Posterior vena cava (tissue), 2 donors: ENCODE measurements at regions not wholly inside any gene's neighbourhood (a gene's known extent, or its start where the extent isn't known, plus 50 kb on each side); places are given as distances from the start of the nearest gene placed in this dataset.

Source experiments
- DNase-seq: peaks from one replicate; pipeline ENCODE4 v3.0.0-alpha.2; 2020; ENCODE audit warnings: low spot score
- intact Hi-C, 2 donors: fragments of 100-400 bp; cut with DNase I; formaldehyde crosslinking; loops; one replicate each; pipeline versions ENCODE4 v1.14.1 to v1.14.2; 2022 to 2023
- donor health status: DM: yes; HTN: yes; CAD: no.
- donor health status: DM: yes; HTN: yes; CAD: no.

DNA sequence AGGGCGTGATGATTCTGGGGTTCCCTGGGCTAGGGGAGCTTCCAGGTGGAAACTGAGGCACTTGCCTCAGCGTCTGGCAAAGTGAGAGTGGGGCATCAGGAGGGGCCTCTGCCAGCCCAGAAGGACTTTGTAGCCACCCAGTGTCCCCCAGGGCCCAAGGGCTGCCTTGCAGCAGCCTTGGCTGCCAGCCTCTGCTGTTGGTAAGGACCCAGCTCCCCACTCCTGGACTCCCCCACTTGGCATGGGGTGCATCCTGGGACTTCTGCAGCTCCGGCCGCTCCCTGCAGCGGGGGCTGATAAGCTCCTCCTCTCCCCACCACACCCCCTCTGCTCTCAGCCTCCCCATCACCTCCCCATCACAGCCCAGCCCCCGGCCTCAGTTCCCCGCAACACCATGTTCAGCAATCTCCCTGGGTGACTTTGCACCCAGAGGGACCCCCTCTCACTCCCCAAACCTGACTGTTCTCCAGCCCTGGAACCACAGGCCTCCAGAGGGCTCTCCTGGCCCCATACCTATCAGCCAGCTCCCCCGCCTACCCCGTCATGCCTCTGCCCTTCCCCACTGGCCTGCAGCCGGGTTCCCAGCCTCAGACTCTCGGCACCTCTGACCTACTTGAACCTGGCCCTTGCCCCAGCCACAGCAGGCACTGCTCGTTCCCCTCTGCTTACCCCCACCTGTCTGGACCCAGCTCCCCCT, 113.0 kb downstream of the CRYAA start:
- intact Hi-C loops: no loop called here
- DNase-seq: no peak

DNA sequence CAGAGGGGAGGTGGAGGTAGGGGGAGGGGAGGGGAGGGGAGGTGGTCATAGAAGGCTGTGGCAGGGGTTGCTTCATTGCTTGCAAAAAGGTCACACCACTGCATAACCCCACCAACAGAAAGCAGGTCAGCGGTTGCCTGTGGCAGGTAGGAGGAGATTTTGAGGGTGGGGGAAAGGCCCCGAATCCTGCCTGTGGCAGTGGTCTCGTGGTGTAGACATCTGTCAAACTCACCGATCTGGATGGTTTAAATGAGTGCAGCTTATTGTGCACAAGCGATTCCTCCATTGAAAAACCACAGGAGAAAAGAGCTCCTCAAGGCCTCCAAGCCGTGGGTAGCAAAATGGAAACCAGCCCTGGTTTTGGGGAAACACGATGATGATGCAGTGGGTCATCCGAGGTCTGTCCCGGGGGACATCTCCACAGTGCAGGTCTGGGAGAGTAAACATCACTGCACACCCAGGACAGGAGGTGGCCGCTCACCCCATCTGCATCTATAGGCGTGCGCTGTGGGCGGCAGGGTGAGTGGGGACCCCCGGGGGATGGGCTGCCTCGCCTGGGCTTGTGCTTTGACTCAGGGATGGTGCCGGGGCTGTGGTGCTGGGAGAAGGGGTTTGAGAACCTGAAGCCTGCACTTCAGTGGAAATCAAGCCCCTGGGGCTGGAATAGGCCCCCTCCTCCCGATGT, 112.3 kb downstream of the CRYAA start:
- no peak for DNase-seq
- intact Hi-C loops: no loop called here

DNA sequence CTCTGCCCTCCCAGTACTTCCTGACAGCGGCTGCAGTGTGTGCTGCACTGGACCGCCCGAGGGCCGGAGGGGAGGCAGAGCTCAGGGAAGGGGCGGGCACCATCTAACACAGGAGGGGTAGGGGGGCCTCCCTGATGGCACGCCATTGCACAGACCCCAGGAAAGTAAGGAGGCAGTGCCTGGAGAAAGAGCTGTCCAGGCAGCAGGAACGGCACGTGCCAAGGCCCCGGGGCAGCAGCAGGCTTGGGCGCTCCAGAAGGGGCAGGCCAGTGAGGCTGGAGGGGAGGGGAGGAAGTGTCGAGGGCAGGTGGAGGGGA, 110.7 kb downstream of the CRYAA start:
- DNase-seq: no peak

DNA sequence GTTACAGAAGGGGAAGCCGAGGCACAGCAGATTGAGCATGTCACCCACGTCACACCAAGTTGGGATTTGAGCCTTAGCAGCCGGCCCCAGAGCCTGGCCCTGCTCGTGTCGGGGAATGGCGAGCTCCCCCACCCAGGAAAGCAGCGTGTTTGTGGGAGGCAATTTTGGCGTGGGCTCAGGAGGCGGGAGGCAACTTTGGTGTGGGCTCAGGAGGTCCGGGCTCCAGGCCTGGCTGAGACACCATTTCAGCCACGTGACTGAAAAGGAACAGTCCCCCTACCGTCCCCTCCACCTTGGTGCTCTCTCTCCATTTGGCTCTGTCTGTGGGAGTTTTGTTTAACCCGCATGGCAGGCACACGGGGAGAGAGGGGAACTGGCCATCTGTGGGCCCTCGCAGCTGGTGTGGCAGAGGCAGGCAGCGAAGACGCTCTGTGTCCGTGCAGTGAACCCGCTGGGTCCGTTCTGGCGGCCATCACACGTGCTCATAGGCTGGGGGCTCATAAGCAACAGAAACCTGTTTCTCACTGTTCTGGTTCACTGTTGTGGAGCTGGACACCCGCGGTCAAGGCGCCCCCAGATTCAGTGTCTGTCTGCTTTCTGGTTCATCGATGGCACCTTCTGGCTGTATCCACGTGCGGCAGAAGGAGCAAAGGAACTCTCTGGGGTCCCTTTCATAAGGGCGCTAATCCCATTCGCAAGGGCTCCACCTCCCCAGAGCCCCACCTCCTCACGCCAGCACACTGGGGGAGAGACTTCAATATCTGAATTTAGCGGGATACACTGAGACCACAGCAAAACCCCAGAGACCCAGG, 110.2 kb downstream of the CRYAA start:
- intact Hi-C loops: no loop called here
- no peak for DNase-seq

More for the DNA sequence above, 110.7 kb downstream of the CRYAA start:
- intact Hi-C loops: no loop called here

DNA sequence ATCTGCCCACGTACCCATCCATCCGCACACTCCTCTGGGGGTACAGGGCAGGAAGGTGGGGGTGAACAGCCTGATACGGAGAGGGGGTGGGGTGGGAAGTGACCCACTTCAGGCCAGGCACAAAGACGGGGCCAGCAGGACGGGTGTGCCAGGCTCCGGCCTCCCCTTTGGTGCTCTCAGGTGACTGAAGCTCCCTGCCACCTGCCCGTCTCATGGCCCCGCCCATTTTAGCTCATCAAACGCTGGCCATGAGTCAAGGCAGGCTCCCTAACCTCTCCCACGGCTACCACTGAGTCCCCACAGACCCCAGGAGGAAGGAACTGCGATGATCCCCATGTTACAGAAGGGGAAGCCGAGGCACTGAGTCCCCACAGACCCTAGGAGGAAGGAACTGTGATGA, 109.6 kb downstream of the CRYAA start:
- DNase-seq: no peak
- intact Hi-C loops: no loop called here

DNA sequence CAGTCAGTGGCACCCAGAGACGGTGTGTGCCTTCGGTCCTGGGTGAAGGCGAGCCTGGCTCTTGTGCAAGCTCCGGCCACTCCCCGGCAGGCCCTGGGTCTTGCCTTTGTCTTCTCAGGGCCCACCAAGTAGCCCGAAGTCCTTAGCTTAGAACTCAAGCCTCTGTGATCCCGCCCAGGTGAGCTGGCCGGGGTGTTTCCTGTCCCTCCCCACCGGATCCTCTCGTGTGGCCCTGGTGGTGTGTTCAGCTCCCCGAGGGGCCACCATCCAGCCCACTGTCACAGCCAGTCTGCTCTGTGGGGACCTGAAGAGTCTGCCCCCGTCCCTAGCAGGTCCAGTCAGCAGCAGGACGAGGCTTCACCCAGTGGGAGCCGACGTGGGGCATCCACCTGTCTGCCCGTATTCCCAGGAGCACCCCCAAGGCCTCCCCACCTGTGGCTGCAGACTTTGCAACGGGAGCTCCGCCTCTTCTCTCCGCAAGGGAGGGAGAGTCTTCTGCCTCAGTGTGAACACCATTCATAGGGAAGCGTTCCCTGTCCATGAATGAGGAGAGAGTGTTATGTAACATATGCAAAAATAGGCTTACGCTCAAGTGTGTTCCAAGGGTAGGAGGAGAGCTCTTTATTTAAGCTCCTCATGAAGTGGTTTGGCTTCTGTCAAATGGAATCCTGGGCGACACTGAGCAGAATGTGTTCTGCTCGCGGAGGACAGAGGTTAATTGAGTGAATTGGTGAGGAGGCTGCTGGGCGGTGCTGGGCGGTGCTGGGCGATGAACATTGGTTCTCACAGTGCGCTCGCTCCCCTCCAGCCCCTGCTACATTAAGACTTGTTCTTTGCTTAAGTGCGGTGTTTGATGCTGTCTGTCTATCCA, 108.9 kb downstream of the CRYAA start:
- DNase-seq: no peak
- intact Hi-C loops: no loop called here

DNA sequence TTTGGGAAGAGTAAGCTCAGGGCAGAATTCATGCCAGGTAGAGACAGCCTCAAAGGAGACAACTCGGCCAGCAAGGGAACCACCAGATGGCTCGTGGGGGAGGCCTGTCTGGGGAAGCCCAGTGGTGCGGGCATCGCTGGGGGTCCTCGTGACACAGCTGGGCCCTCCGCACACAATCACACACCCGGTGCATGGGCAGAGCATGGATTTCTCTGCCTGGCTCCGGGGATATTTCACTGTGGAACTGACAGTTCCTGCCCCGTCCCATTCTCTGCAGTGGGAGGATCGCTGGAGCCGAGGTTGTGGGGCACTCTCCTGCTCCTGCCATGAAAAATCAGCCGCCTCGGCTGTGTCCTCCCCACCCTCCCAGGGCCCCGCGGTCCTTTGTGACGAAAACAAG, 108.0 kb downstream of the CRYAA start:
- DNase-seq: no peak
- intact Hi-C loops: no loop called here

DNA sequence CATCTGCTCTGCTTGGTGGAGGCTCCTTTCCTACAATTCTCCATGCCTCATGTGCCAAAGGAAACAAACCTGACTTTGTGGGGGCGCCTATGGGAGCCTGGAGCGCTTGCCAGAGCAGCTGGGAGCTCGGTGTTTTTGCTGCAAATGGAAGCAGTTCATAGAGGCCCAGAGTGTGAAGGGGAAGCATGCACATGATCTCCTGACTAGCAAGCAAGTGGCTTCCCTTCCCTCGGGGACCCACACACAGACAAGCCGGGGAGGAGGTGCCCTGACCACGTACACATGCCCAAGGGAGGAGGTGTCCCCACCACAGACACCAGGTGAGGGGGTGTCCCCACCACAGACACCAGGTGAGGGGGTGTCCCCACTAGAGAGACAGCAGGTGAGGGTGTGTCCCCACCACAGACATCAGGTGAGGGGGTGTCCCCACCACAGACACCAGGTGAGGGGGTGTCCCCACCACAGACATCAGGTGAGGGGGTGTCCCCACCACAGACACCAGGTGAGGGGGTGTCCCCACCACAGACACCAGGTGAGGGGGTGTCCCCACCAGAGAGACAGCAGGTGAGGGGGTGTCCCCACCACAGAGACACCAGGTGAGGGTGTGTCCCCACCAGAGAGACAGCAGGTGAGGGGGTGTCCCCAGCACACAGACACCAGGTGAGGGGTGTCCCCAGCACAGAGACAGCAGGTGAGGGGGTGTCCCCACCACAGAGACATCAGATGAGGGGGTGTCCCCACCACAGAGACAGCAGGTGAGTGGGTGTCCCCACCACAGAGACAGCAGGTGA, 106.8 kb downstream of the CRYAA start:
- DNase-seq: no peak
- intact Hi-C loops: no loop called here

DNA sequence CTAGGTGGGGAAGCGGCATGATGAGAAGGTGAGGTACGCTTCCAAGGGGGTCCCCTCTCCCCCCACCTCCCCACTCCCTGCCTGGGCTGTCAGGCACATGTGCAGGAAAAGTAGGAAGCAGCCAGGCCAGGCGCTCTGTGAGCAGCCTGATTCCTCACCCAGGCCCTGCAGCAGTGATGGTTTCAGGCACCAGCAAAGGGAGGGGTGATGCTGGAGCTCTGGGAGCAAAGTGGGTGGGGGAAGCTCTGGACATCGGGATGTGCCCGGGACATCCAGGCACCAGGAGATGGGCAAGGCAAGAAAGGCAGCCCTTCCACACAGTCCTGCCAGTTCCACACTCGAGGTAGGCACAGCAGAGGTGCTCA, 106.1 kb downstream of the CRYAA start:
- intact Hi-C loops: no loop called here
- no peak for DNase-seq

DNA sequence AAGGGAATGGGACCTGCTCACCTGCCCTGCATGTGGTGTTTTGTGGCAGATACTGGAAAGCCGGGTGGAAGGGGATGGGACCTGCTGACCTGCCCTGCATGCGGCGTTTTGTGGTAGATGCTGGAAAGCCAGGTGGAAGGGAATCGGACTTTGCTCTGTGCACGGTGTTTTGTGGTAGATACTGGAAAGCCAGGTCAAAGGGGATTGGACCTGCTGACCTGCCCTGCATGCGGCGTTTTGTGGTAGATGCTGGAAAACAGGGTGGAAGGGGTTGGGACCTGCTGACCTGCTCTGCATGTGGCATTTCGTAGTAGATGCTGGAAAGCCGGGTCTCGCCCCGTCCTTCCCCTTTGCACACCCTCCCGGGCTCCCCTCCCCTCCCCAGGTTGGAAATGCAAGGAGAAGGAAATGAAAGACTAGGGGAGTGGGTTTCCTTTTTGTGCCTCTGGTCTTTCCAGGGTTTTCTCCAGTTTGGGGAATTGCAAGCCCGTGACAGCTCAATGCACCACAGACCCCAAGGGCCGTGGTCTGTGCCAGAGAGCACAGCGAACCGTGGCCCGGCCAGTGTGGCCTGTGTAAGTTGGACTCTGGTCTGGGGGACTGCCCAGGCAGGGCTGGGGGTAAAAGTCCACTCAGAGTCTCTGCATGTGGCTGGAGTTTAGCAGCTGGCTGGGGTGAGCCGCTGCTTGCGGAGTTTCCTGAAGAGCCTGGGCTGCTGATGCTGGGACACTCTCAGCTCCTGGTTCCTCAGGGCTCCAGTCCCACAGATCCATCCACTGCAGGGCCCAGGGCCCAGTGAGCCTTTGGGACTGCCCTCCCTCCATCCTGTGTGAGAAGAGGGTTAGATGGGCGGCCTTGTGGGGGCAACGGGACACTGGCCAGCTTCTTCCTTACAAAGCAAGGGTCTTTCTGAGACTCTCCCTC, 105.5 kb downstream of the CRYAA start:
- DNase-seq: no peak
- intact Hi-C loops: no loop called here

DNA sequence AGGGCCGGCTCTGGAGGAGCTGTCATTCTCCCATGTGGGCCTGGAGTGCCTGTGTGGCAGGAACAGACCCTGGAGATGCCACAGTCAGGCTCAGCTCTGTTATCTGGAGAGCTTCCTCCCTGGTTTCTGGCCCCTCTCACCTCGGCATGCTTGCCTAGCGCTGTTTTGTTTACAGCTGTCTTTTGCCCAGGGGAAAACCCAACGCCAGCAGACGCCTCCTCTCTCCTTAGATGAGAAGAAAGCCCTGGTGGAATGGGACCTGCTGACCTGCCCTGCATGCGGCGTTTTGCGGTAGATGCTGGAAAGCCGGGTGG, 104.9 kb downstream of the CRYAA start:
- DNase-seq: no peak
- intact Hi-C loops: no loop called here

DNA sequence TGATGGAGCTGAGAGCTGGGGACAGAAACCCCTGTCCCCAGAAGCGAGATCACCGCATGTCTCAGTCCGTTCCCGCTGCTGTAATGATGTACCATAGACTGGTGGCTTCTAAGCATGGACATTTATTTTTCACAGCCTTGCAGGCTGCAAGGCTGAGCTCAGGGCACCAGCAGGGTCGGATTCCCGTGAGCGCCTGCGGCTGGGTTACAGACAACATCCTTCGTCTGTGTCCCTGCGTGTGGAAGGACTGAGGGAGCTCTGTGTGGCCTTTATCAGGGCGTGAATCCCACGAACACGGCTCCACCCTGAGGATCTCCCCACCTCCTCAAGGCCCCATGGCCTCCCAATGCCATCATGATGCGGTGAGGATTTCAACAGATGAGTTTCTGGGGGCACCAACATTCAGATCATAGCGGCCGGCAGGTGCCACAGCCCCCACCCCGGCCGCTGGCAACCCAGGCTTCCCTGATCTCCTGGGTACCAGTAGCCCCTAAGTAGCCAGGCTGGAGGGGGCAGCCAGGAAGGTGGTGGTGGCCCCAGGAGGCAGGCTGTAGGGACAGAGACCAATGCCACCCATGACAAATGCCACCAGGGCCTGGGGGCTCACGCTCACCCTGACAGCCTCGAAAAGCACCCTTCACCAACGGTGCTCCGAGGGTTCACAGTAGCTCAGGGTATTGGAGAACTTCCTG, 104.4 kb downstream of the CRYAA start:
- no peak for DNase-seq
- intact Hi-C loops: no loop called here

DNA sequence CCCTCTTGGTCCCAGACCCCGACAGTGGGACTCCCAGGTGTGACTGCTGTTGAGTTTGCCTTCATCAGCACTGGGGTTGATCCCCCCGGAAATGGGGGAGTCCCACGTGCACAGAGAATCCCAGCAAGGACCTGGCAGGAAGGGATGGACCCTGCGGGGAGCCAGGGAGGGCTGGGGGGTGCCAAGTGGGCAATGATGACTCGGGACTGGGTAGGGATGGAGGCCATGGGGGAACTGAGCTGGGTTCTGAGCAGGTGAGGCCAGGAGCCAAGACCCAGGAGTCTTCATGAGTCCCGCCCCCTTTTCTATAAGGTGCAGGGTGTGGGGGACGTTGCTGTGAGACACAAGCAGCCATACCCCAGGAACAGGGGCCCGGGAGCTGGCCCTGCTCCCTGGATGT, 103.8 kb downstream of the CRYAA start:
- DNase-seq: no peak
- intact Hi-C loops: no loop called here

DNA sequence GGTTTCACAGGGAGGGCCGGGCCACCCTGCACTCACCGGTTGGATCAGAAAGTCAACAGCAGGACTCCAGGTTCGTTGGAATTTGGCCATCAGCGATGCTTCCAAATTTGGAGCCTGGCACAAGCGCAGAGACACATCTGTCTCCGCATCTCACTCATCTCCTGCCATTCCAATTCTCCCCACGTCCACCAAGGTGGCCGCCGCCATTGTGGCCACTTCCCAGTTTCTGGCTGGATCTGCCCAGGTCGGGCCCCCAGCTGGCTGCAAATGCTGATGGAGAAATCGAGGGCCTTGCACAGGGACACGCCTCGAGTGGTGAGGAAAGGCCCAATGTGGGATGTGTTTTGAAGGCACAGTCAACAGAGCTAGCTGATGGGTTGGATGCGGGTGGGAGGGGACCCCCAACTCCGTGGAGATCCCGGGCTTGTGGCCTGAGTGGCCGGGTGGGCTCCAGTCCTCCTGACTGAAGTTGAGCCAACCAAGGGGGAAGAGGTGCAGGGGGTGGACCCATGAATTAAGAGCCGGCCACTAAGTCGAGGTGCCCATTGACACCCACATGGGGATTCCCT, 102.7 kb downstream of the CRYAA start:
- intact Hi-C loops: no loop called here

DNA sequence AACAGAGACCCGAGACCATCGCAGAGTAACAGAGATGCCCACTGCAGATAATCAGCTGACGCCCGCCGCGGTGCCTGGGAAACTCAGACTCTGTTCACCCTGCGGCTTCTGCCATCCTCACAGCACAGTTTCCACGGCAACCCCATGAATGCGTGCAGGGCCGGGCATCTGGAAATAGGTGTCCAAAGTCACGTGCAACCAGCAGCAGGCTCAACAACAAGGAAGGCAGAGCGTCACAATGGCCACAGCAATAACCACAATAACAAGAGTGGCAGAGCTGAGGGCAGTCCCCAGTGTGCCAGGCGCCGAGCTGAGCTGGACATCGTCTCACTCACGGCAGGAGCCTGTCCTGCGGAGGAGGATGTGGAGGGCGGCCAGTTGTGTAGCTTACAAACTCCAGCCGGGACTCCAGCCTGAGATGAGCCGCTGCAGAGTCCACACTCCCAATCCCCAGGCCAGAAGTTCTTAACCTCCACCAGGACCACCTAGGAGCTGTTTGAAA, 102.0 kb downstream of the CRYAA start:
- intact Hi-C loops: no loop called here
- DNase-seq: no peak

More for the DNA sequence above, 102.7 kb downstream of the CRYAA start:
- DNase-seq: no peak

DNA sequence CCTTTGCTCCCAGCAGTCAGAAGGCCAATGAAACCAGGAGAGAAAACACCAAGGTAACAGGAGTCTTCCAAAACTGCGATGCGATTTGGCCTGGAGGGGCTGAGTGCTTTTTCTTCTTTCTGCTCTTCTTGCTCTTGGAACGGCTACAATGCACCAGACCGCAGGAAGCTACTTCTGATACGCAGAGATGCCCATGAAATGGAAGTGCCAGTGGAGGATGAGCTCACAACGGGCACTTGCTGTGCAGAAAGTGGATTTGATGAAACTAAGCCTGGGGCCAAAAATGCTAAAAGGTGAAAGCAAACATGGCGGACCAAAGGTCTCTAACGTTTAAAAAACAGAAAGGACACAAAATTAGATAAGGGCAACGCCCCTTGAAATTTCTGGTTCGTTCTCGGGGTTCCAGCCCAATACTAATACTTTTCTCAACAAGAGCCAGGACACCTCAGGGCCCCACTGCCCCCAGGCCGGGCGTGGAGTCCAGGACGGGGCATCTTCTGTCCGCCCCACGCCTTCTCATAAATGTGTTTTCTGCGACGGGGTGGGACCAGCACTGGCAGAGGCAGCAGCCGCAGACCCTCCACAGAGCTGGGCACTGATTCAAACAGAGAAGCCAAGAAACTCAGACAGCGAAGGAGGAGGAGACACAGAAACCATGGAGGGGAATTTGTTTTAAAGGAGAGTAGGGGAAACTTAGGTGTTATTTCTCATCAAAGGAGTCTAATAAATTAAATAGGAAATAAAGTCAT, 101.3 kb downstream of the CRYAA start:
- intact Hi-C loops: no loop called here
- no peak for DNase-seq
